ENCODE measurements at regions not wholly inside any gene's neighbourhood (a gene's known extent, or its start where the extent isn't known, plus 50 kb on each side); places are given as distances from the start of the nearest gene placed in this dataset.

- DNase-seq: no peak
- in situ Hi-C loops (cut with HindIII; ENCODE audit: low pct_ligation_motif_present, low sequenced_read_pairs): no loop called here
- Histone ChIP-seq H3K36me3 (replicated peaks) (no peaks in the 10 kb centered on the region), H3K27me3 (replicated peaks) (peaks cover 4% of the 10 kb centered on the region), H3K4me3 (ENCODE audit: low read depth, low read length) (no peak overlapping the region), H3K27ac (no peak overlapping the region)
- TF ChIP-seq, protein P1, sequence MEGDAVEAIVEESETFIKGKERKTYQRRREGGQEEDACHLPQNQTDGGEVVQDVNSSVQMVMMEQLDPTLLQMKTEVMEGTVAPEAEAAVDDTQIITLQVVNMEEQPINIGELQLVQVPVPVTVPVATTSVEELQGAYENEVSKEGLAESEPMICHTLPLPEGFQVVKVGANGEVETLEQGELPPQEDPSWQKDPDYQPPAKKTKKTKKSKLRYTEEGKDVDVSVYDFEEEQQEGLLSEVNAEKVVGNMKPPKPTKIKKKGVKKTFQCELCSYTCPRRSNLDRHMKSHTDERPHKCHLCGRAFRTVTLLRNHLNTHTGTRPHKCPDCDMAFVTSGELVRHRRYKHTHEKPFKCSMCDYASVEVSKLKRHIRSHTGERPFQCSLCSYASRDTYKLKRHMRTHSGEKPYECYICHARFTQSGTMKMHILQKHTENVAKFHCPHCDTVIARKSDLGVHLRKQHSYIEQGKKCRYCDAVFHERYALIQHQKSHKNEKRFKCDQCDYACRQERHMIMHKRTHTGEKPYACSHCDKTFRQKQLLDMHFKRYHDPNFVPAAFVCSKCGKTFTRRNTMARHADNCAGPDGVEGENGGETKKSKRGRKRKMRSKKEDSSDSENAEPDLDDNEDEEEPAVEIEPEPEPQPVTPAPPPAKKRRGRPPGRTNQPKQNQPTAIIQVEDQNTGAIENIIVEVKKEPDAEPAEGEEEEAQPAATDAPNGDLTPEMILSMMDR (IDR thresholded peaks at IDR 0.05; ENCODE audit: low read depth, low read length, missing control alignments): no peak
Observed at GRCh38 chr10:29921071-29921446, 138.3 kb downstream of the JCAD start.

- peaks cover 4% of the 10 kb centered on the region for H3K27me3 ChIP-seq (replicated peaks)
- no peaks in the 10 kb centered on the region for H3K36me3 ChIP-seq (replicated peaks)
- in situ Hi-C loops (cut with HindIII; ENCODE audit: low pct_ligation_motif_present, low sequenced_read_pairs): no loop called here
- no peak for DNase-seq
- no peak overlapping the region for H3K4me3 ChIP-seq (ENCODE audit: low read depth, low read length)
- H3K27ac ChIP-seq: no peak overlapping the region
- TF ChIP-seq, protein P1 (IDR thresholded peaks at IDR 0.05; ENCODE audit: low read depth, low read length, missing control alignments): no peak
Observed at GRCh38 chr10:29920408-29921070, 138.8 kb downstream of the JCAD start.

GRCh38 chr10:29918623-29919400 is 140.6 kb downstream of the JCAD start:
- H3K27ac ChIP-seq: no peak overlapping the region
- no peak for DNase-seq
- peaks cover 4% of the 10 kb centered on the region for H3K27me3 ChIP-seq (replicated peaks)
- TF ChIP-seq, protein P1 (IDR thresholded peaks at IDR 0.05; ENCODE audit: low read depth, low read length, missing control alignments): no peak
- no peaks in the 10 kb centered on the region for H3K36me3 ChIP-seq (replicated peaks)
- H3K4me3 ChIP-seq (ENCODE audit: low read depth, low read length): no peak overlapping the region
- in situ Hi-C loops (cut with HindIII; ENCODE audit: low pct_ligation_motif_present, low sequenced_read_pairs): no loop called here

GRCh38 chr10:29917311-29917710 is 142.1 kb downstream of the JCAD start:
- Histone ChIP-seq H3K27ac (no peak overlapping the region), H3K36me3 (replicated peaks) (no peaks in the 10 kb centered on the region), H3K4me3 (ENCODE audit: low read depth, low read length) (no peak overlapping the region), H3K27me3 (replicated peaks) (peaks cover 4% of the 10 kb centered on the region)
- TF ChIP-seq, protein P1 (IDR thresholded peaks at IDR 0.05; ENCODE audit: low read depth, low read length, missing control alignments): no peak
- in situ Hi-C loops (cut with HindIII; ENCODE audit: low pct_ligation_motif_present, low sequenced_read_pairs): no loop called here
- DNase-seq: no peak

- H3K27me3 ChIP-seq (replicated peaks): peaks cover 4% of the 10 kb centered on the region
- in situ Hi-C loops (cut with HindIII; ENCODE audit: low pct_ligation_motif_present, low sequenced_read_pairs): no loop called here
- TF ChIP-seq, protein P1 (IDR thresholded peaks at IDR 0.05; ENCODE audit: low read depth, low read length, missing control alignments): no peak
- no peak overlapping the region for H3K4me3 ChIP-seq (ENCODE audit: low read depth, low read length)
- no peaks in the 10 kb centered on the region for H3K36me3 ChIP-seq (replicated peaks)
- no peak for DNase-seq
- no peak overlapping the region for H3K27ac ChIP-seq
Observed at GRCh38 chr10:29916669-29917068, 142.7 kb downstream of the JCAD start.
